Heart left ventricle (tissue), 16 donors: ENCODE measurements at regions not wholly inside any gene's neighbourhood (a gene's known extent, or its start where the extent isn't known, plus 50 kb on each side); places are given as distances from the start of the nearest gene placed in this dataset.

Source experiments
- ATAC-seq, 4 donors: fragments of 200-7000 bp; cut with Tn5 transposase; one replicate each; pipeline ENCODE4 v1.9.1; 2020 to 2022; ENCODE audit warnings: moderate library complexity in 4 of 4, mild to moderate bottlenecking in 3 of 4, moderate number of reproducible peaks in 1 of 4
- DNase-seq, 5 donors: peaks; one replicate each; pipeline ENCODE4 v3.0.0-alpha.2; 2020
- H3K27ac ChIP-seq, 12 donors: fragments of 200-600 bp; sonication (generic) in 4 of 12; one replicate each; pipeline versions ENCODE4 v1.5.0 to v1.8.0; 2016 to 2022; ENCODE audit warnings: mild to moderate bottlenecking in 2 of 12
- H3K27me3 ChIP-seq, 9 donors: fragments of 200-600 bp; sonication (generic) in 2 of 9; one replicate each; pipeline versions ENCODE4 v1.5.1 to v1.8.0; 2016 to 2022; ENCODE audit warnings: mild to moderate bottlenecking in 3 of 9
- H3K36me3 ChIP-seq, 9 donors: fragments of 200-600 bp; sonication (generic) in 2 of 9; one replicate each; pipeline versions ENCODE4 v1.5.0 to v1.8.0; 2018 to 2022; ENCODE audit warnings: mild to moderate bottlenecking in 2 of 9
- H3K4me1 ChIP-seq, 12 donors: fragments of 200-600 bp; sonication (generic) in 4 of 12; one replicate each; pipeline versions ENCODE4 v1.5.0 to v1.8.0; 2016 to 2022; ENCODE audit warnings: mild to moderate bottlenecking in 3 of 12
- H3K4me3 ChIP-seq, 12 donors: fragments of 200-600 bp; sonication (generic) in 4 of 12; one replicate each; pipeline versions ENCODE4 v1.5.0 to v1.8.0; 2017 to 2022; ENCODE audit warnings: mild to moderate bottlenecking in 9 of 12, moderate library complexity in 4 of 12
- H3K9me3 ChIP-seq, 12 donors: fragments of 200-600 bp; sonication (generic) in 4 of 12; one replicate each; pipeline versions ENCODE4 v1.5.0 to v1.8.0; 2016 to 2022; ENCODE audit warnings: mild to moderate bottlenecking in 1 of 12
- CTCF ChIP-seq, 12 donors: fragments of 200-600 bp; sonication (generic) in 4 of 12; IDR thresholded peaks; one replicate each; pipeline versions ENCODE4 v1.5.0 to v1.8.0; 2018 to 2022; ENCODE audit warnings: antibody characterized with exemption in 12 of 12, mild to moderate bottlenecking in 5 of 12
- POLR2A ChIP-seq, 2 donors: fragments of 450-650 bp; IDR thresholded peaks; one replicate each; pipeline ENCODE4 v1.6.1; 2017; ENCODE audit warnings: antibody characterized with exemption in 2 of 2, mild to moderate bottlenecking in 2 of 2, moderate library complexity in 2 of 2
- WGBS, 4 donors: extraction: QIAGEN DNeasy Blood & Tissue Kit in 2 of 4; methylation state at CpG; one replicate each; pipeline versions ENCODE4 v1.1.5 to v1.1.7; 2013 to 2018; 5-methylcytosine and 5-hydroxymethylcytosine counted together
- intact Hi-C, 10 donors: fragments of 100-400 bp; cut with DNase I; formaldehyde crosslinking; loops; one replicate each; pipeline versions ENCODE4 v1.11.1 to v1.14.2; 2022
- donor health status: ischemic (EF 13 %, LVEDD 7.1; RV severe dilation, severe dysfunction).
- donor health status: healthy with polysubstance abuse.
- donor health status: DM: no; HTN: yes; CAD: no.
- donor health status: DM: no; HTN: no; CAD: no.
- donor health status: ischemic (EF 25% LVEDD 6.9; RV normal size, moderate dysfunction).
- donor health status: ischemic (EF 25% LVEDD 5.7; RV mildly dilated, moderate dysfunction).
- donor health status: healthy.
- donor health status: DM: yes; HTN: yes; CAD: no.
- donor health status: ischemic (EF 35%, LVEDD 5.7; RV mildly dilated, moderate dysfunction).
- donor health status: nonischemic (EF 11% LVEDD 7.7; RV severe dilation, severe dysfunction).
- donor health status: DM: yes; HTN: yes; CAD: no.
- donor health status: PGD.
- donor health status: ischemic (EF 29% LVEDD 5.4; RV normal size, mild dysfunction).
- donor health status: nonischemic (EF 23%, LVEDD 6.1; RV moderate dilation, normal function).

GRCh38 chr1:38420666-38421065, 374.1 kb upstream of the POU3F1 start:
- Histone ChIP-seq H3K27me3 (peaks cover 0 to 15% (median 6%) of the 10 kb centered on the region in 9 donors), H3K4me1 (peaks cover 0 to 4% (median 0%) of the 10 kb centered on the region in 12 donors), H3K4me3 (no peak overlapping the region), H3K36me3 (no peaks in the 10 kb centered on the region), H3K9me3 (peaks cover 0 to 5% (median 0%) of the 10 kb centered on the region in 12 donors), H3K27ac (no peak overlapping the region)
- intact Hi-C loops = no loop called here
- no peak for ATAC-seq
- no peak for DNase-seq
- TF ChIP-seq POLR2A (IDR thresholded peaks at IDR 0.05) = no peak
- TF ChIP-seq CTCF (IDR thresholded peaks at IDR 0.05) = no peak
- 69 to 80% (median 77%) methylated on average over 4 of the region's 4 CpGs for WGBS, 4 donors

DNA sequence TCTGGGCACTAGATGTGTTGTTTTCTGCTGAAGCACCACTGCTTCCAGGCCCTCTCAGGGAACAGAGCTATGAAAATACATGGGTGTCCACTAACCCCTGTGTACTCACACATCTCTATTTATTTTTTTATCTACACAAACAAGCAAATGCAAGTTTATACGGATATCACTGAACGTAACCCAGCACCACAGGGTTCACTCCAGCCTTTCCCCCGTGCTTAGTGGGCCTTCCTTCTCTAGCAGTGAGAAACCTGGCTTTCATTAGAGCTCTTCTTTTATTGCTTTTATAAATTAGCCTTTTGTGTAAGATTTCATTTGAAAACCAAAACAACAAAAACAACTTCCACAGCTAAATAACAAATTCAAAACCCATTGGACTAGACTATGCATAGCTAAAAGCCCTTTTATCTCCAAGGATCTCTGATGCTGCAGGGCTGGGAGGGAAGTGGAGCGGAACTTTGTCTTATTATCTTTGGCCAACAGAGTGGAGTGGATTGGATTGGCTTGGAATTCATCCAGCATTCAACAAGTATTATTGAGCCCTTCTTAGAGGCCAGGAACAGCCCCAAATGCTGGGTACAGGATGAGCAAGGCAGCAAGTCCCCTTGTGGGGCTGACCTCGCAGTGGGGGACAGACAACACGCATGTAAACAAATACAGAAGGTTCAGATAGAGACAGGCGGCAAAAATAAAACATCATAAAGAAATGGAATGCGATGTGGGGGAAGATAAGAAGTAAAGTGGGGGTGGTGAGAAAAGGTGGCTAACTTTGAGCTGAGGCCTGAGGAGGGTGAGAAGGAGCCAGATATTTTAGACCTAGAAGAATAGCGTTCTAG, 371.8 kb upstream of the POU3F1 start:
- H3K27ac ChIP-seq = no peak overlapping the region

DNA sequence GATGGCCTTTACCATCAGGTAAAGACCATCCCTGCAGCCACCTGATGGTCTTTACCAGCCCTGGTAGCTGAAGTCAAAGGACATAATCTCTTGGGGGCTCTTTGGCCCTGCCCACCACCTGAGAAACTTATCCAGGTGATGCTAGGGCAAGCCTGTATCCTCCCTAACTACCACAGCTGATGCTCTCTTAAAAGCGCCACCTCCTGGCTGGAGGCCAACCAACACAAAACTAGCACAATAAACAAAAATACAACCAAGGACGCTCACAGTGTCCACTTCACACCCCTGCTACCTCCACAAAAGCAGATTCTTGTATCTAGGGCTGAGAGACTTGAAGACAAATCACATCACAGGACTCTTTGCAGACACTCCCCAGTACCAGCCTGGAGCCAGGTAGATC, 357.1 kb upstream of the POU3F1 start:
- no peak for DNase-seq
- Histone ChIP-seq H3K36me3 (no peaks in the 10 kb centered on the region), H3K4me1 (no peaks in the 10 kb centered on the region), H3K9me3 (peaks cover 0 to 39% (median 9%) of the 10 kb centered on the region in 12 donors), H3K27ac (no peak overlapping the region), H3K27me3 (no peaks in the 10 kb centered on the region), H3K4me3 (no peak overlapping the region)
- intact Hi-C loops = no loop called here
- WGBS, 4 donors = 61 to 78% (median 77%) methylated on average over 2 of the region's 2 CpGs
- ATAC-seq = no peak
- no peak for TF ChIP-seq CTCF (IDR thresholded peaks at IDR 0.05)
- no peak for TF ChIP-seq POLR2A (IDR thresholded peaks at IDR 0.05)

More for the DNA sequence above, 371.8 kb upstream of the POU3F1 start:
- ATAC-seq (peak in 2 of 4 donors; percentile 22 to 55), DNase-seq (no peak)
- Histone ChIP-seq H3K36me3 (no peaks in the 10 kb centered on the region), H3K4me3 (no peak overlapping the region), H3K4me1 (peaks cover 0 to 4% (median 0%) of the 10 kb centered on the region in 12 donors), H3K9me3 (peaks cover 0 to 18% (median 2%) of the 10 kb centered on the region in 12 donors), H3K27me3 (peaks cover 0 to 15% (median 6%) of the 10 kb centered on the region in 9 donors)
- WGBS, 4 donors = 55 to 69% (median 58%) methylated on average over 9 of the region's 9 CpGs
- TF ChIP-seq CTCF (IDR thresholded peaks at IDR 0.05) (no peak), POLR2A (IDR thresholded peaks at IDR 0.05) (no peak)
- intact Hi-C loops = no loop called here

DNA sequence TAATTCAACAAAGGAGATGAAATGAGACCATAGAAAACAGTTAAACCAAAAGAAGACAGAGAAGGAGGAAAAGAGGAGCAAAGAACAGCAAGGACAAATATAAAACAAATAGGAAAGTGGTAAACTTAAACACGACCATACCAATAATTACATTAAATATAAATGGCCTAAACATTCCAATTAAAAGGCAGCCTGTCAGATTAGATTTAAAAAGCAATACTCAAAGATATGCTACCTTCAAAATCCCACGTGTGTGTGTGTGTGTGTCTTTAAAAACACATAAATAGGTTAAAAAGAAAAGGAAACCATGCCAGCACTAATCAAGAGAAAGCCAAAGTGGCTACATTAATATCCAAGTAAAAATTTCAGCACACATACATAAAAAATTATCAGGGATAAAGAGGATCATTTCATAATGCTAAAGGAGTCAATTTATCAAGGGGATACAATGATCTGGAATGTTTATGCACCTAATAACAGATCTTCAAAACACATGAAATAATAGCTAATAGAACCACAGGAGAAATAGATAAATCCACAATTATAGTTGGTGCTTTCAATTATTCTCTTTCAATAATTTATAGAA, 355.7 kb upstream of the POU3F1 start:
- DNase-seq = no peak
- no peaks in the 10 kb centered on the region for H3K36me3 ChIP-seq
- ATAC-seq = no peak
- no peak overlapping the region for H3K27ac ChIP-seq
- no peak overlapping the region for H3K4me3 ChIP-seq
- intact Hi-C loops = no loop called here
- peaks cover 0 to 43% (median 9%) of the 10 kb centered on the region in 12 donors for H3K9me3 ChIP-seq
- H3K4me1 ChIP-seq = no peaks in the 10 kb centered on the region
- 24 to 58% (median 37%) methylated on average over 2 of the region's 2 CpGs for WGBS, 4 donors
- peaks cover 0 to 4% (median 0%) of the 10 kb centered on the region in 9 donors for H3K27me3 ChIP-seq
- TF ChIP-seq CTCF (IDR thresholded peaks at IDR 0.05) (no peak), POLR2A (IDR thresholded peaks at IDR 0.05) (no peak)
